Neural progenitor cell (in vitro differentiated cells): ENCODE measurements at regions not wholly inside any gene's neighbourhood (a gene's known extent, or its start where the extent isn't known, plus 50 kb on each side); places are given as distances from the start of the nearest gene placed in this dataset.

Source experiments
- EZH2 ChIP-seq: fragments of 200-600 bp; sonication (generic); IDR thresholded peaks from 2 replicates; pipeline ENCODE4 v1.6.1; 2017; ENCODE audit warnings: antibody characterized with exemption, mild to moderate bottlenecking, moderate library complexity
- EZH2phosphoT487 ChIP-seq: fragments of 200-600 bp; sonication (generic); IDR thresholded peaks from 2 replicates; pipeline ENCODE4 v1.6.1; 2017; ENCODE audit warnings: antibody characterized with exemption
- TF ChIP-seq, protein P1 (sequence below): fragments of 200-600 bp; sonication (generic); IDR thresholded peaks from 2 replicates; pipeline ENCODE4 v1.5.1; 2017; ENCODE audit warnings: antibody characterized with exemption, mild to moderate bottlenecking

DNA sequence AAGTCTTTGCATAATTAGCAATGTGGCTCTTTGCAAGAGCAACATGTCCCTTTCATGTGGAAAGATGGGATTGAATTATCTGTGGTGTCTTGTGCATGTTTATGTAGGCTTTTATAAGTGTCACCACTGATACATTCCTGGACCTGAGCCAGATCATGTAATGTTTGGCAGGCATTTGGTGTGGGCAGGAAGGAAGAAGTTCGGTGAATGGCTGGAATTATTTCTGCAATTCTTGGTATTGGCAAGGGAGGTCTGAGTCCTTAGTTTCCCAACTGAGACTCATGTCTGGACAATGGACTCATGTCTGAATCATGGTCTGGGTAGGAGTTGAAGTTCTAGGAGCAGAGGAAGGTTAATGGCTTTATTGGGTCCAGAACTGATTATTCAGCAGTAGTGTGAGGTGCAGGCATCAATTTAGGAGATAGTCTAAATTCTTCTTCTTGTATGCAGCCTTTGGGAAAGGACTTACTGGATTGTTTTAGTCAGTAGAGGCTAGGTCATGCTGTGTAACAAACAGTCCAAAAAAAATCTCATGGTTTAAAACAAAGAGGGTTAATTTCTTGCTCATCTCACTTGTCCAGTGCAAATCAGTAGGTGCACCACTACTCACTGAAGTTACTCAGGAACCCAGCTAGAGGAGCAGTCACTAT, 186.5 kb upstream of the LHX5 start:
- TF ChIP-seq, protein P1, sequence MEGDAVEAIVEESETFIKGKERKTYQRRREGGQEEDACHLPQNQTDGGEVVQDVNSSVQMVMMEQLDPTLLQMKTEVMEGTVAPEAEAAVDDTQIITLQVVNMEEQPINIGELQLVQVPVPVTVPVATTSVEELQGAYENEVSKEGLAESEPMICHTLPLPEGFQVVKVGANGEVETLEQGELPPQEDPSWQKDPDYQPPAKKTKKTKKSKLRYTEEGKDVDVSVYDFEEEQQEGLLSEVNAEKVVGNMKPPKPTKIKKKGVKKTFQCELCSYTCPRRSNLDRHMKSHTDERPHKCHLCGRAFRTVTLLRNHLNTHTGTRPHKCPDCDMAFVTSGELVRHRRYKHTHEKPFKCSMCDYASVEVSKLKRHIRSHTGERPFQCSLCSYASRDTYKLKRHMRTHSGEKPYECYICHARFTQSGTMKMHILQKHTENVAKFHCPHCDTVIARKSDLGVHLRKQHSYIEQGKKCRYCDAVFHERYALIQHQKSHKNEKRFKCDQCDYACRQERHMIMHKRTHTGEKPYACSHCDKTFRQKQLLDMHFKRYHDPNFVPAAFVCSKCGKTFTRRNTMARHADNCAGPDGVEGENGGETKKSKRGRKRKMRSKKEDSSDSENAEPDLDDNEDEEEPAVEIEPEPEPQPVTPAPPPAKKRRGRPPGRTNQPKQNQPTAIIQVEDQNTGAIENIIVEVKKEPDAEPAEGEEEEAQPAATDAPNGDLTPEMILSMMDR: no peak
- TF ChIP-seq EZH2: no peak
- TF ChIP-seq EZH2phosphoT487: no peak
